GM21367 (cell line): ENCODE measurements at regions not wholly inside any gene's neighbourhood (a gene's known extent, or its start where the extent isn't known, plus 50 kb on each side); places are given as distances from the start of the nearest gene placed in this dataset.

Source experiments
- ATAC-seq: cut with Tn5 transposase; IDR thresholded peaks from one replicate; pipeline ENCODE4 v1.9.1; 2021; ENCODE audit not compliant: unreplicated experiment

- ATAC-seq: no peak
Observed at GRCh38 chr2:16262526-16263178, 322.3 kb downstream of the MYCN start.

- ATAC-seq: no peak
Observed at GRCh38 chr2:16261791-16262190, 321.4 kb downstream of the MYCN start.

GRCh38 chr2:16261071-16261470, 320.7 kb downstream of the MYCN start:
- no peak for ATAC-seq

GRCh38 chr2:16260041-16260830, 319.9 kb downstream of the MYCN start:
- ATAC-seq: no peak

- ATAC-seq: no peak
Observed at GRCh38 chr2:16259010-16259409, 318.7 kb downstream of the MYCN start.

- no peak for ATAC-seq
Observed at GRCh38 chr2:16258350-16258749, 318.0 kb downstream of the MYCN start.

GRCh38 chr2:16257322-16258028, 317.1 kb downstream of the MYCN start:
- no peak for ATAC-seq

- no peak for ATAC-seq
Observed at GRCh38 chr2:16256601-16257321, 316.4 kb downstream of the MYCN start.

GRCh38 chr2:16255120-16255519, 314.8 kb downstream of the MYCN start:
- no peak for ATAC-seq

GRCh38 chr2:16254356-16254965, 314.1 kb downstream of the MYCN start:
- no peak for ATAC-seq

GRCh38 chr2:16253291-16253690, 312.9 kb downstream of the MYCN start:
- ATAC-seq: no peak

- ATAC-seq: no peak
Observed at GRCh38 chr2:16252891-16253290, 312.5 kb downstream of the MYCN start.

GRCh38 chr2:16252251-16252650, 311.9 kb downstream of the MYCN start:
- no peak for ATAC-seq

GRCh38 chr2:16251511-16252225, 311.3 kb downstream of the MYCN start:
- ATAC-seq: no peak

- ATAC-seq: no peak
Observed at GRCh38 chr2:16250886-16251285, 310.5 kb downstream of the MYCN start.

GRCh38 chr2:16250466-16250865, 310.1 kb downstream of the MYCN start:
- no peak for ATAC-seq

GRCh38 chr2:16250056-16250425, 309.7 kb downstream of the MYCN start:
- ATAC-seq: no peak

GRCh38 chr2:16249246-16250055, 309.1 kb downstream of the MYCN start:
- ATAC-seq: no peak

GRCh38 chr2:16248571-16249105, 308.3 kb downstream of the MYCN start:
- no peak for ATAC-seq
